ENCODE measurements at regions not wholly inside any gene's neighbourhood (a gene's known extent, or its start where the extent isn't known, plus 50 kb on each side); places are given as distances from the start of the nearest gene placed in this dataset.

DNA sequence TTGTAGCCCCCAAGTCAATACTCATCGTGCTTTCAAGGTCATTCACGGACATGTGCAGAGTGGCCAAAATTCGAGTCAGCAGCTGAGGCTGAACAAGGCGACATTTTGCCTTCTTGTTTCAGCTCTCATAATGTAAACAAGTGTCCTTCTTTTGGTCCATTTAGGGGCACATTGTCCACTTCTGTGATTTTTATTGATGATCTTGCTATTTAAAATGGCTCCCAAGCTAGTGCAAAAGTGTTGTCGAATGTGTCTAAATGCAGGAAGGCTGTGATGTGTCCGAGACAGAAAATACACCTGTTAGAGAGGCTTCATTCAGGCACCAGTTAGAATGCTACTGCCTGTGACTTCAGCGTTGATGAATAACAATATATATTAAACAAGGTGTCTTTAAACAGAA lies 405.9 kb downstream of the IRS2 start:
- no peak for ATAC-seq (ENCODE audit: poor library complexity)
- no peak overlapping the region for H3K4me3 Mint-ChIP-seq
- CTCF ChIA-PET: no interaction called here

DNA sequence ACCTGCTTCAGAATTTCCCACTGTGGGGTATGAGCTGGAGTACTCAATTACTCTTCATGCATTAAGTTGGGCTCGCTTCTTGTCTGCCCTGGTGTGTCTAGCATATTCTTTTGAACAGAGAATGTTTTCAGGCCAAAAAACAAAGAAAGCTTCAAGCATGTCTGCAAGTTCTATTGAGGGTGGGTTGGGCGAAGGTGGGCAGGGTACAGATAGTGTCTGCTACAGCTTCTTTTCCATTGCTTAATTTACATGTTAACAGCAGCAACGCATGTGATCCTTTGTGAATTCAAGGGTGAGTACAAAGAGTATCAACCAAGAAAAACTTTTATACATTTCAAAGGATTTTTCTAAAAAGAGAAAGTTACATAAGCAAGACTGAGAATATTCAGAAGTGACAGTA lies 406.5 kb downstream of the IRS2 start:
- Mint-ChIP-seq H3K36me3 (ENCODE audit: low read depth) (no peaks in the 10 kb centered on the region), H3K9me3 (no peaks in the 10 kb centered on the region), H3K4me3 (no peak overlapping the region), H3K27me3 (peaks cover 18% of the 10 kb centered on the region), H3K4me1 (ENCODE audit: low read depth) (no peaks in the 10 kb centered on the region), H3K27ac (no peak overlapping the region)
- Histone ChIP-seq H3K36me3 (ENCODE audit: insufficient read depth, low read length) (no peaks in the 10 kb centered on the region), H3K27me3 (ENCODE audit: control insufficient read depth in 1 of 2, insufficient read depth in 2 of 2, low read length in 2 of 2) (peaks cover 0 to 2% of the 10 kb centered on the region in 2 experiments), H3K9me3 (ENCODE audit: control insufficient read depth in 1 of 2, insufficient read depth in 1 of 2, low read length in 2 of 2) (no peaks in the 10 kb centered on the region), H3K4me1 (ENCODE audit: insufficient read depth, low read length) (no peaks in the 10 kb centered on the region), H3K27ac (ENCODE audit: low read depth in 1 of 2, low read length in 2 of 2) (no peak overlapping the region), H3K4me3 (ENCODE audit: low read length) (no peak overlapping the region)
- ChIA-PET POLR2A (no interaction called here), CTCF (no interaction called here)
- ATAC-seq (ENCODE audit: poor library complexity): no peak
- TF ChIP-seq, protein P1, sequence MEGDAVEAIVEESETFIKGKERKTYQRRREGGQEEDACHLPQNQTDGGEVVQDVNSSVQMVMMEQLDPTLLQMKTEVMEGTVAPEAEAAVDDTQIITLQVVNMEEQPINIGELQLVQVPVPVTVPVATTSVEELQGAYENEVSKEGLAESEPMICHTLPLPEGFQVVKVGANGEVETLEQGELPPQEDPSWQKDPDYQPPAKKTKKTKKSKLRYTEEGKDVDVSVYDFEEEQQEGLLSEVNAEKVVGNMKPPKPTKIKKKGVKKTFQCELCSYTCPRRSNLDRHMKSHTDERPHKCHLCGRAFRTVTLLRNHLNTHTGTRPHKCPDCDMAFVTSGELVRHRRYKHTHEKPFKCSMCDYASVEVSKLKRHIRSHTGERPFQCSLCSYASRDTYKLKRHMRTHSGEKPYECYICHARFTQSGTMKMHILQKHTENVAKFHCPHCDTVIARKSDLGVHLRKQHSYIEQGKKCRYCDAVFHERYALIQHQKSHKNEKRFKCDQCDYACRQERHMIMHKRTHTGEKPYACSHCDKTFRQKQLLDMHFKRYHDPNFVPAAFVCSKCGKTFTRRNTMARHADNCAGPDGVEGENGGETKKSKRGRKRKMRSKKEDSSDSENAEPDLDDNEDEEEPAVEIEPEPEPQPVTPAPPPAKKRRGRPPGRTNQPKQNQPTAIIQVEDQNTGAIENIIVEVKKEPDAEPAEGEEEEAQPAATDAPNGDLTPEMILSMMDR (IDR thresholded peaks at IDR 0.05): no peak
- intact Hi-C loops (cut with DNase I, micrococcal nuclease): no loop called here
- DNase-seq: no peak

More for the DNA sequence above, 405.9 kb downstream of the IRS2 start:
- no peaks in the 10 kb centered on the region for H3K36me3 Mint-ChIP-seq (ENCODE audit: low read depth)
- intact Hi-C loops (cut with DNase I, micrococcal nuclease): no loop called here
- TF ChIP-seq, protein P1 (IDR thresholded peaks at IDR 0.05): no peak
- no peak overlapping the region for H3K27ac ChIP-seq (ENCODE audit: low read depth in 1 of 2, low read length in 2 of 2)
- H3K4me1 Mint-ChIP-seq (ENCODE audit: low read depth): no peaks in the 10 kb centered on the region
- H3K9me3 Mint-ChIP-seq: no peaks in the 10 kb centered on the region
- H3K36me3 ChIP-seq (ENCODE audit: insufficient read depth, low read length): no peaks in the 10 kb centered on the region
- H3K9me3 ChIP-seq (ENCODE audit: control insufficient read depth in 1 of 2, insufficient read depth in 1 of 2, low read length in 2 of 2): no peaks in the 10 kb centered on the region
- no peak overlapping the region for H3K27ac Mint-ChIP-seq
- no peak overlapping the region for H3K4me3 ChIP-seq (ENCODE audit: low read length)
- POLR2A ChIA-PET: no interaction called here
- DNase-seq: no peak
- no peaks in the 10 kb centered on the region for H3K27me3 ChIP-seq (ENCODE audit: control insufficient read depth in 1 of 2, insufficient read depth in 2 of 2, low read length in 2 of 2)
- H3K27me3 Mint-ChIP-seq: peaks cover 18% of the 10 kb centered on the region
- H3K4me1 ChIP-seq (ENCODE audit: insufficient read depth, low read length): no peaks in the 10 kb centered on the region

DNA sequence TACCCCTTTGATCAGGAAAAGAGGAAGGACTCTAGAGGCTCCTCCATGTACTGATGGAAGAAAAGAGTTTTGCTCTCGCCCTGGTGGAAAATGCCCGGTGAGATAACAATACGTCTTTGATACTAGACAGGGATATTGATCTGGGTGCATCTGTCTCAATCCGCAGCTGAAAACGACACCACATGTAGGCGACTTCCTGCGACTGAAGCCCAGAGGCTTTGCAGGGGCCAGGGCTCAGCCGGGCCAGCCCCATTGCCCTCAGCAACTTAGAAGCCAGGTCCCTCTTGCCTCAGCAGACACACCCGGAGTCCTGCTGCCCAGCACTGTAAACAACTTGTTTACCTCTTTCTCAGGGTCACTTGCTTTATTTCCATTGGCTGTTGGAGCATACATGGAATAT lies 409.4 kb downstream of the IRS2 start:
- no peaks in the 10 kb centered on the region for H3K9me3 ChIP-seq (ENCODE audit: control insufficient read depth in 1 of 2, insufficient read depth in 1 of 2, low read length in 2 of 2)
- peaks cover 0 to 5% of the 10 kb centered on the region in 2 experiments for H3K27me3 ChIP-seq (ENCODE audit: control insufficient read depth in 1 of 2, insufficient read depth in 2 of 2, low read length in 2 of 2)
- Mint-ChIP-seq H3K9me3 (no peaks in the 10 kb centered on the region), H3K4me1 (ENCODE audit: low read depth) (no peaks in the 10 kb centered on the region), H3K27me3 (peaks cover 22% of the 10 kb centered on the region), H3K27ac (no peak overlapping the region), H3K4me3 (no peak overlapping the region), H3K36me3 (ENCODE audit: low read depth) (no peaks in the 10 kb centered on the region)
- DNase-seq (no peak), ATAC-seq (ENCODE audit: poor library complexity) (no peak)
- H3K4me1 ChIP-seq (ENCODE audit: insufficient read depth, low read length): no peaks in the 10 kb centered on the region
- no peaks in the 10 kb centered on the region for H3K36me3 ChIP-seq (ENCODE audit: insufficient read depth, low read length)
- no peak overlapping the region for H3K4me3 ChIP-seq (ENCODE audit: low read length)
- TF ChIP-seq, protein P1 (IDR thresholded peaks at IDR 0.05): no peak
- H3K27ac ChIP-seq (ENCODE audit: low read depth in 1 of 2, low read length in 2 of 2): no peak overlapping the region
- intact Hi-C loops (cut with DNase I, micrococcal nuclease): no loop called here
- ChIA-PET POLR2A (no interaction called here), CTCF (no interaction called here)

Measured in CD4-positive, alpha-beta T cell (primary cell).